HepG2 (cell line): ENCODE measurements at regions not wholly inside any gene's neighbourhood (a gene's known extent, or its start where the extent isn't known, plus 50 kb on each side); places are given as distances from the start of the nearest gene placed in this dataset.

Experiments used
- JUN ChIP-seq: sonication (generic); formaldehyde crosslinking; IDR thresholded peaks from 2 replicates; pipeline ENCODE4 v1.4.0; 2020; ENCODE audit warnings: mild to moderate bottlenecking, missing genetic modification reagents
- KAT7 ChIP-seq: IDR thresholded peaks from 2 replicates; pipeline ENCODE4 v1.6.1; 2018; ENCODE audit warnings: borderline replicate concordance, missing compliant biosample characterization
- NR2F1 ChIP-seq, 2 experiments: fragments of 450-650 bp in 1 of 2; formaldehyde crosslinking in 1 of 2; IDR thresholded peaks; 2 replicates each; pipeline versions ENCODE4 v1.5.0 to v1.6.1; 2016 to 2020; ENCODE audit warnings: mild to moderate bottlenecking in 1 of 2, missing compliant biosample characterization in 1 of 2, missing genetic modification reagents in 1 of 2, moderate library complexity in 1 of 2
- RARG ChIP-seq: sonication (generic); formaldehyde crosslinking; IDR thresholded peaks from 2 replicates; pipeline ENCODE4 v1.4.0; 2020; ENCODE audit warnings: low read depth, mild to moderate bottlenecking, missing genetic modification reagents
- RFX1 ChIP-seq: fragments of 450-650 bp; IDR thresholded peaks from 2 replicates; pipeline ENCODE4 v1.6.1; 2017
- ZFYVE20 ChIP-seq: sonication (generic); formaldehyde crosslinking; IDR thresholded peaks from 2 replicates; pipeline ENCODE4 v1.8.0; 2023; ENCODE audit warnings: low read depth, mild to moderate bottlenecking, moderate library complexity, missing genetic modification reagents, borderline replicate concordance
- ZNF24 ChIP-seq: fragments of 450-650 bp; IDR thresholded peaks from 2 replicates; pipeline ENCODE4 v1.6.1; 2017; ENCODE audit warnings: antibody characterized with exemption, mild to moderate bottlenecking
- ZNF615 ChIP-seq: sonication (generic); formaldehyde crosslinking; IDR thresholded peaks from 2 replicates; pipeline ENCODE4 v1.5.0; 2020; ENCODE audit warnings: mild to moderate bottlenecking, missing genetic modification reagents, borderline replicate concordance
- TF ChIP-seq, protein P1 (sequence below): sonication (generic); formaldehyde crosslinking; IDR thresholded peaks from 2 replicates; pipeline ENCODE4 v1.9.0; 2021; ENCODE audit warnings: mild to moderate bottlenecking, missing genetic modification reagents
- TF ChIP-seq, protein P2 (sequence below): sonication (generic); formaldehyde crosslinking; IDR thresholded peaks from 2 replicates; pipeline ENCODE4 v1.9.0; 2022; ENCODE audit warnings: low read depth, missing genetic modification reagents
- TF ChIP-seq, protein P3 (sequence below): IDR thresholded peaks from 2 replicates; pipeline ENCODE4 v1.6.1; 2016; ENCODE audit warnings: low read depth
- TF ChIP-seq, protein P4 (sequence below): sonication (generic); formaldehyde crosslinking; IDR thresholded peaks from 2 replicates; pipeline ENCODE4 v1.5.1; 2020; ENCODE audit warnings: mild to moderate bottlenecking, moderate library complexity, missing genetic modification reagents
- TF ChIP-seq, protein P5 (sequence below): sonication (generic); formaldehyde crosslinking; IDR thresholded peaks from 2 replicates; pipeline ENCODE4 v1.9.0; 2021; ENCODE audit warnings: missing genetic modification reagents, borderline replicate concordance

DNA sequence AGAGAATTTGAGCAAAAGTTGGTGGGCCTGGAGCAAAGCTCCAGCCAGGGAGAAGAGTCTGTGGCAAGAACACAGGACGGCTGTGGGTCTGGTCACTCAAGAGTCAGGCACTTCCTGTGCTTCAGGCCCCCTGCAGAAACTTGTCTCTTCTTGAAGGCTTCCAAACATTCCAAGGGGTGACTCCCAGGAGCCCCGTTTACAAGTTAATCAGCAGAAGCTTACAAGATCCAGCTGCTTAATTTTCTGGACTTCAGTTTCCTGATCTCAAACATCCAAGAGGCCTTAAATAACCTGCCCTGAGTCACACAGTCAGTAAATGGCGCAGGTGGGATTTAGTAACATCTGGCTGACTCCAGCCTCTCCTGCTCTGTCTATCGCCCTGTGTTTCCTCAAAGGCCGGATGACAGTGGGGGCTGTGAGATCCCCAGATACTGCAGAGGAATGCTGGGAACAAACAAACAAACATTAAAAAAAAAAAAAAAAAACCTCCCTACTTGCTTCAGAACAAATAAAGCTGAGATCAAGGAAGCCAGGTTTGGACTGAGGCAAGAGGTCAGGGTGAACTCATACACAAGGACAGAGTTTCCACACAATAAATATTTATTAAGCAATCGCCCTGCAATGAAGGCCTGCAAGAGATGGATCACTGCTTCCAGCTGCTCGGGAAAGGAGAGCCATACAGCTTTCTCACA, 175.4 kb upstream of the RFC3 start (continued):
- TF ChIP-seq, protein P1, sequence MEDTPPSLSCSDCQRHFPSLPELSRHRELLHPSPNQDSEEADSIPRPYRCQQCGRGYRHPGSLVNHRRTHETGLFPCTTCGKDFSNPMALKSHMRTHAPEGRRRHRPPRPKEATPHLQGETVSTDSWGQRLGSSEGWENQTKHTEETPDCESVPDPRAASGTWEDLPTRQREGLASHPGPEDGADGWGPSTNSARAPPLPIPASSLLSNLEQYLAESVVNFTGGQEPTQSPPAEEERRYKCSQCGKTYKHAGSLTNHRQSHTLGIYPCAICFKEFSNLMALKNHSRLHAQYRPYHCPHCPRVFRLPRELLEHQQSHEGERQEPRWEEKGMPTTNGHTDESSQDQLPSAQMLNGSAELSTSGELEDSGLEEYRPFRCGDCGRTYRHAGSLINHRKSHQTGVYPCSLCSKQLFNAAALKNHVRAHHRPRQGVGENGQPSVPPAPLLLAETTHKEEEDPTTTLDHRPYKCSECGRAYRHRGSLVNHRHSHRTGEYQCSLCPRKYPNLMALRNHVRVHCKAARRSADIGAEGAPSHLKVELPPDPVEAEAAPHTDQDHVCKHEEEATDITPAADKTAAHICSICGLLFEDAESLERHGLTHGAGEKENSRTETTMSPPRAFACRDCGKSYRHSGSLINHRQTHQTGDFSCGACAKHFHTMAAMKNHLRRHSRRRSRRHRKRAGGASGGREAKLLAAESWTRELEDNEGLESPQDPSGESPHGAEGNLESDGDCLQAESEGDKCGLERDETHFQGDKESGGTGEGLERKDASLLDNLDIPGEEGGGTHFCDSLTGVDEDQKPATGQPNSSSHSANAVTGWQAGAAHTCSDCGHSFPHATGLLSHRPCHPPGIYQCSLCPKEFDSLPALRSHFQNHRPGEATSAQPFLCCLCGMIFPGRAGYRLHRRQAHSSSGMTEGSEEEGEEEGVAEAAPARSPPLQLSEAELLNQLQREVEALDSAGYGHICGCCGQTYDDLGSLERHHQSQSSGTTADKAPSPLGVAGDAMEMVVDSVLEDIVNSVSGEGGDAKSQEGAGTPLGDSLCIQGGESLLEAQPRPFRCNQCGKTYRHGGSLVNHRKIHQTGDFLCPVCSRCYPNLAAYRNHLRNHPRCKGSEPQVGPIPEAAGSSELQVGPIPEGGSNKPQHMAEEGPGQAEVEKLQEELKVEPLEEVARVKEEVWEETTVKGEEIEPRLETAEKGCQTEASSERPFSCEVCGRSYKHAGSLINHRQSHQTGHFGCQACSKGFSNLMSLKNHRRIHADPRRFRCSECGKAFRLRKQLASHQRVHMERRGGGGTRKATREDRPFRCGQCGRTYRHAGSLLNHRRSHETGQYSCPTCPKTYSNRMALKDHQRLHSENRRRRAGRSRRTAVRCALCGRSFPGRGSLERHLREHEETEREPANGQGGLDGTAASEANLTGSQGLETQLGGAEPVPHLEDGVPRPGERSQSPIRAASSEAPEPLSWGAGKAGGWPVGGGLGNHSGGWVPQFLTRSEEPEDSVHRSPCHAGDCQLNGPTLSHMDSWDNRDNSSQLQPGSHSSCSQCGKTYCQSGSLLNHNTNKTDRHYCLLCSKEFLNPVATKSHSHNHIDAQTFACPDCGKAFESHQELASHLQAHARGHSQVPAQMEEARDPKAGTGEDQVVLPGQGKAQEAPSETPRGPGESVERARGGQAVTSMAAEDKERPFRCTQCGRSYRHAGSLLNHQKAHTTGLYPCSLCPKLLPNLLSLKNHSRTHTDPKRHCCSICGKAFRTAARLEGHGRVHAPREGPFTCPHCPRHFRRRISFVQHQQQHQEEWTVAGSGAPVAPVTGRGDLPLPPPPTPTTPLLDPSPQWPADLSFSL (CRISPR knock-in tag) = peak; percentile 55; the same call in 1 of the 2 replicates
- TF ChIP-seq ZNF615 (CRISPR knock-in tag) = 0 out of 2 replicates have a peak, but pooled peaks have one; percentile 75
- TF ChIP-seq, protein P2, sequence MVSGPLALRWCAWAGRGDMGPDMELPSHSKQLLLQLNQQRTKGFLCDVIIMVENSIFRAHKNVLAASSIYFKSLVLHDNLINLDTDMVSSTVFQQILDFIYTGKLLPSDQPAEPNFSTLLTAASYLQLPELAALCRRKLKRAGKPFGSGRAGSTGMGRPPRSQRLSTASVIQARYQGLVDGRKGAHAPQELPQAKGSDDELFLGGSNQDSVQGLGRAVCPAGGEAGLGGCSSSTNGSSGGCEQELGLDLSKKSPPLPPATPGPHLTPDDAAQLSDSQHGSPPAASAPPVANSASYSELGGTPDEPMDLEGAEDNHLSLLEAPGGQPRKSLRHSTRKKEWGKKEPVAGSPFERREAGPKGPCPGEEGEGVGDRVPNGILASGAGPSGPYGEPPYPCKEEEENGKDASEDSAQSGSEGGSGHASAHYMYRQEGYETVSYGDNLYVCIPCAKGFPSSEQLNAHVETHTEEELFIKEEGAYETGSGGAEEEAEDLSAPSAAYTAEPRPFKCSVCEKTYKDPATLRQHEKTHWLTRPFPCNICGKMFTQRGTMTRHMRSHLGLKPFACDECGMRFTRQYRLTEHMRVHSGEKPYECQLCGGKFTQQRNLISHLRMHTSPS (CRISPR knock-in tag) = no peak
- TF ChIP-seq ZFYVE20 (CRISPR knock-in tag) = no peak
- no peak for TF ChIP-seq RARG (CRISPR knock-in tag)
- TF ChIP-seq, protein P3, sequence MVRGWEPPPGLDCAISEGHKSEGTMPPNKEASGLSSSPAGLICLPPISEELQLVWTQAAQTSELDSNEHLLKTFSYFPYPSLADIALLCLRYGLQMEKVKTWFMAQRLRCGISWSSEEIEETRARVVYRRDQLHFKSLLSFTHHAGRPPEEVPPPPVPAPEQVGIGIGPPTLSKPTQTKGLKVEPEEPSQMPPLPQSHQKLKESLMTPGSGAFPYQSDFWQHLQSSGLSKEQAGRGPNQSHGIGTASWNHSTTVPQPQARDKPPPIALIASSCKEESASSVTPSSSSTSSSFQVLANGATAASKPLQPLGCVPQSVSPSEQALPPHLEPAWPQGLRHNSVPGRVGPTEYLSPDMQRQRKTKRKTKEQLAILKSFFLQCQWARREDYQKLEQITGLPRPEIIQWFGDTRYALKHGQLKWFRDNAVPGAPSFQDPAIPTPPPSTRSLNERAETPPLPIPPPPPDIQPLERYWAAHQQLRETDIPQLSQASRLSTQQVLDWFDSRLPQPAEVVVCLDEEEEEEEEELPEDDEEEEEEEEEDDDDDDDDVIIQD (CRISPR knock-in tag) = peak; percentile 86
- TF ChIP-seq KAT7 (CRISPR knock-in tag) = peak; percentile 52; the same call in 1 of the 2 replicates
- TF ChIP-seq, protein P4, sequence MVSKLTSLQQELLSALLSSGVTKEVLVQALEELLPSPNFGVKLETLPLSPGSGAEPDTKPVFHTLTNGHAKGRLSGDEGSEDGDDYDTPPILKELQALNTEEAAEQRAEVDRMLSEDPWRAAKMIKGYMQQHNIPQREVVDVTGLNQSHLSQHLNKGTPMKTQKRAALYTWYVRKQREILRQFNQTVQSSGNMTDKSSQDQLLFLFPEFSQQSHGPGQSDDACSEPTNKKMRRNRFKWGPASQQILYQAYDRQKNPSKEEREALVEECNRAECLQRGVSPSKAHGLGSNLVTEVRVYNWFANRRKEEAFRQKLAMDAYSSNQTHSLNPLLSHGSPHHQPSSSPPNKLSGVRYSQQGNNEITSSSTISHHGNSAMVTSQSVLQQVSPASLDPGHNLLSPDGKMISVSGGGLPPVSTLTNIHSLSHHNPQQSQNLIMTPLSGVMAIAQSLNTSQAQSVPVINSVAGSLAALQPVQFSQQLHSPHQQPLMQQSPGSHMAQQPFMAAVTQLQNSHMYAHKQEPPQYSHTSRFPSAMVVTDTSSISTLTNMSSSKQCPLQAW (CRISPR knock-in tag) = peak; percentile 70
- peak; percentile 37; the same call in 1 of the 2 replicates for TF ChIP-seq JUN (CRISPR knock-in tag)
- TF ChIP-seq NR2F1 (CRISPR knock-in tag; IDR thresholded peaks at IDR 0.05) = peak; percentile 94 to 98
- peak; percentile 74; the same call in 1 of the 2 replicates for TF ChIP-seq ZNF24
- TF ChIP-seq, protein P5, sequence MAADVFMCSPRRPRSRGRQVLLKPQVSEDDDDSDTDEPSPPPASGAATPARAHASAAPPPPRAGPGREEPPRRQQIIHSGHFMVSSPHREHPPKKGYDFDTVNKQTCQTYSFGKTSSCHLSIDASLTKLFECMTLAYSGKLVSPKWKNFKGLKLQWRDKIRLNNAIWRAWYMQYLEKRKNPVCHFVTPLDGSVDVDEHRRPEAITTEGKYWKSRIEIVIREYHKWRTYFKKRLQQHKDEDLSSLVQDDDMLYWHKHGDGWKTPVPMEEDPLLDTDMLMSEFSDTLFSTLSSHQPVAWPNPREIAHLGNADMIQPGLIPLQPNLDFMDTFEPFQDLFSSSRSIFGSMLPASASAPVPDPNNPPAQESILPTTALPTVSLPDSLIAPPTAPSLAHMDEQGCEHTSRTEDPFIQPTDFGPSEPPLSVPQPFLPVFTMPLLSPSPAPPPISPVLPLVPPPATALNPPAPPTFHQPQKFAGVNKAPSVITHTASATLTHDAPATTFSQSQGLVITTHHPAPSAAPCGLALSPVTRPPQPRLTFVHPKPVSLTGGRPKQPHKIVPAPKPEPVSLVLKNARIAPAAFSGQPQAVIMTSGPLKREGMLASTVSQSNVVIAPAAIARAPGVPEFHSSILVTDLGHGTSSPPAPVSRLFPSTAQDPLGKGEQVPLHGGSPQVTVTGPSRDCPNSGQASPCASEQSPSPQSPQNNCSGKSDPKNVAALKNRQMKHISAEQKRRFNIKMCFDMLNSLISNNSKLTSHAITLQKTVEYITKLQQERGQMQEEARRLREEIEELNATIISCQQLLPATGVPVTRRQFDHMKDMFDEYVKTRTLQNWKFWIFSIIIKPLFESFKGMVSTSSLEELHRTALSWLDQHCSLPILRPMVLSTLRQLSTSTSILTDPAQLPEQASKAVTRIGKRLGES = no peak
- TF ChIP-seq RFX1 = no peak
